ENCODE measurements at regions not wholly inside any gene's neighbourhood (a gene's known extent, or its start where the extent isn't known, plus 50 kb on each side); places are given as distances from the start of the nearest gene placed in this dataset.

GRCh38 chr5:165004175-165004574 lies 1498.8 kb downstream of the MAT2B start:
- TF ChIP-seq CTCF (conservative IDR thresholded peaks at IDR 0.05; ENCODE audit: control insufficient read depth, insufficient read depth, low read depth, low read length) = no peak
- no peak for DNase-seq (ENCODE audit: low read depth)
- no peak overlapping the region for H3K4me3 ChIP-seq (ENCODE audit: control insufficient read depth, low read depth, low read length)

- H3K4me3 ChIP-seq (ENCODE audit: control insufficient read depth, low read depth, low read length) = no peak overlapping the region
- no peak for TF ChIP-seq CTCF (conservative IDR thresholded peaks at IDR 0.05; ENCODE audit: control insufficient read depth, insufficient read depth, low read depth, low read length)
- DNase-seq (ENCODE audit: low read depth) = no peak
Observed at GRCh38 chr5:165014439-165014838, 1509.0 kb downstream of the MAT2B start.

- H3K4me3 ChIP-seq (ENCODE audit: control insufficient read depth, low read depth, low read length) = no peak overlapping the region
- no peak for TF ChIP-seq CTCF (conservative IDR thresholded peaks at IDR 0.05; ENCODE audit: control insufficient read depth, insufficient read depth, low read depth, low read length)
- DNase-seq (ENCODE audit: low read depth) = no peak
Observed at GRCh38 chr5:165015126-165015525, 1509.7 kb downstream of the MAT2B start.

GRCh38 chr5:165015547-165015946 lies 1510.1 kb downstream of the MAT2B start:
- TF ChIP-seq CTCF (conservative IDR thresholded peaks at IDR 0.05; ENCODE audit: control insufficient read depth, insufficient read depth, low read depth, low read length) = no peak

GRCh38 chr5:165026971-165027370 lies 1521.6 kb downstream of the MAT2B start:
- H3K4me3 ChIP-seq (ENCODE audit: control insufficient read depth, low read depth, low read length) = no peak overlapping the region
- no peak for TF ChIP-seq CTCF (conservative IDR thresholded peaks at IDR 0.05; ENCODE audit: control insufficient read depth, insufficient read depth, low read depth, low read length)
- DNase-seq (ENCODE audit: low read depth) = no peak

More at GRCh38 chr5:165015547-165015946, 1510.1 kb downstream of the MAT2B start:
- no peak overlapping the region for H3K4me3 ChIP-seq (ENCODE audit: control insufficient read depth, low read depth, low read length)
- DNase-seq (ENCODE audit: low read depth) = no peak

- no peak for DNase-seq (ENCODE audit: low read depth)
- H3K4me3 ChIP-seq (ENCODE audit: control insufficient read depth, low read depth, low read length) = no peak overlapping the region
- TF ChIP-seq CTCF (conservative IDR thresholded peaks at IDR 0.05; ENCODE audit: control insufficient read depth, insufficient read depth, low read depth, low read length) = no peak
Observed at GRCh38 chr5:165028356-165028755, 1522.9 kb downstream of the MAT2B start.
